HEK293T (cell line): ENCODE measurements at regions not wholly inside any gene's neighbourhood (a gene's known extent, or its start where the extent isn't known, plus 50 kb on each side); places are given as distances from the start of the nearest gene placed in this dataset.

Source experiments
- CTCF ChIA-PET: fragments of 350-600 bp; formaldehyde crosslinking; extraction: SDS; loops from one replicate; lab custom pipeline; 2021; ENCODE audit warnings: antibody characterized with exemption, inconsistent platforms; lab: Yijun Ruan, JAX
- POLR2A ChIA-PET: fragments of 350-600 bp; formaldehyde crosslinking; extraction: SDS; loops from one replicate; lab custom pipeline; 2020; ENCODE audit warnings: antibody characterized with exemption, inconsistent platforms; lab: Yijun Ruan, JAX
- DNase-seq: peaks from one replicate; pipeline ENCODE4 v3.0.0; 2012; ENCODE audit warnings: mixed read lengths; ENCODE audit errors: extremely low spot score
- ARNT ChIP-seq: fragments of 450-650 bp; IDR thresholded peaks from 2 replicates; pipeline ENCODE4 v1.6.1; 2017; ENCODE audit warnings: mild to moderate bottlenecking
- BHLHE40 ChIP-seq: fragments of 450-650 bp; IDR thresholded peaks from 2 replicates; pipeline ENCODE4 v1.6.1; 2016; ENCODE audit warnings: mild to moderate bottlenecking, moderate library complexity, borderline replicate concordance
- CTBP1 ChIP-seq: fragments of 450-650 bp; IDR thresholded peaks from 2 replicates; pipeline ENCODE4 v1.6.1; 2016; ENCODE audit warnings: borderline replicate concordance
- ELF4 ChIP-seq: fragments of 450-650 bp; IDR thresholded peaks from 2 replicates; pipeline ENCODE4 v1.6.1; 2017; ENCODE audit warnings: antibody characterized with exemption
- FOXA1 ChIP-seq: fragments of 450-650 bp; IDR thresholded peaks from 2 replicates; pipeline ENCODE4 v1.6.1; 2016; ENCODE audit warnings: mild to moderate bottlenecking
- FOXK2 ChIP-seq: fragments of 450-650 bp; IDR thresholded peaks from 2 replicates; pipeline ENCODE4 v1.6.1; 2016; ENCODE audit warnings: mild to moderate bottlenecking
- FOXM1 ChIP-seq: fragments of 450-650 bp; IDR thresholded peaks from 2 replicates; pipeline ENCODE4 v1.6.1; 2017; ENCODE audit warnings: mild to moderate bottlenecking, borderline replicate concordance
- HDGF ChIP-seq: fragments of 450-650 bp; IDR thresholded peaks from 2 replicates; pipeline ENCODE4 v1.6.1; 2017; ENCODE audit warnings: antibody characterized with exemption, borderline replicate concordance
- L3MBTL2 ChIP-seq: fragments of 450-650 bp; conservative IDR thresholded peaks from 2 replicates; pipeline ENCODE4 v1.6.1; 2016; ENCODE audit warnings: mild to moderate bottlenecking
- LEF1 ChIP-seq: fragments of 450-650 bp; IDR thresholded peaks from 2 replicates; pipeline ENCODE4 v1.6.1; 2017; ENCODE audit warnings: mild to moderate bottlenecking, borderline replicate concordance
- NFRKB ChIP-seq: fragments of 450-650 bp; IDR thresholded peaks from 2 replicates; pipeline ENCODE4 v1.6.1; 2016; ENCODE audit warnings: mild to moderate bottlenecking, moderate library complexity
- PKNOX1 ChIP-seq: fragments of 450-650 bp; IDR thresholded peaks from 2 replicates; pipeline ENCODE4 v1.6.1; 2016
- SP1 ChIP-seq: fragments of 450-650 bp; IDR thresholded peaks from 2 replicates; pipeline ENCODE4 v1.6.1; 2017
- SUZ12 ChIP-seq: fragments of 450-650 bp; IDR thresholded peaks from 2 replicates; pipeline ENCODE4 v1.6.1; 2016; ENCODE audit warnings: mild to moderate bottlenecking
- TARDBP ChIP-seq: fragments of 450-650 bp; IDR thresholded peaks from 2 replicates; pipeline ENCODE4 v1.6.1; 2016
- ZNF384 ChIP-seq: fragments of 450-650 bp; IDR thresholded peaks from 2 replicates; pipeline ENCODE4 v1.6.1; 2016

GRCh38 chr5:30667293-30667692 is 526.2 kb upstream of the CDH6 start:
- no peak for TF ChIP-seq BHLHE40
- TF ChIP-seq FOXK2, result no peak
- TF ChIP-seq NFRKB, result no peak
- no peak for TF ChIP-seq ZNF384
- TF ChIP-seq ELF4, result no peak
- no peak for TF ChIP-seq HDGF
- TF ChIP-seq SP1, result no peak
- DNase-seq, result no peak
- ChIA-PET CTCF (no interaction called here), POLR2A (no interaction called here)

- ChIA-PET CTCF (interaction anchor here (0.6 kb wide), 1 partner anchor 321 kb away, joined by 3 read pairs; no protein-coding TSS in a partner anchor), POLR2A (no interaction called here)
Observed at GRCh38 chr5:30663536-30663935, 530.0 kb upstream of the CDH6 start.

GRCh38 chr5:30662373-30662772 is 531.1 kb upstream of the CDH6 start:
- TF ChIP-seq HDGF (no peak), ELF4 (no peak), L3MBTL2 (no peak), CTBP1 (no peak), SUZ12 (no peak), BHLHE40 (no peak), FOXA1 (no peak), SP1 (no peak), FOXM1 (no peak), PKNOX1 (no peak), TARDBP (no peak), ARNT (no peak), ZNF384 (no peak), LEF1 (no peak)
- DNase-seq, result no peak
- ChIA-PET POLR2A (no interaction called here), CTCF (no interaction called here)

More at GRCh38 chr5:30663536-30663935, 530.0 kb upstream of the CDH6 start:
- DNase-seq, result no peak
- TF ChIP-seq L3MBTL2 (no peak), SUZ12 (no peak), TARDBP (no peak), ARNT (no peak), FOXM1 (no peak), ZNF384 (no peak), ELF4 (no peak), LEF1 (no peak), HDGF (no peak)

GRCh38 chr5:30661730-30662129 is 531.8 kb upstream of the CDH6 start:
- DNase-seq, result no peak
- POLR2A ChIA-PET, result no interaction called here

GRCh38 chr5:30659417-30659816 is 534.1 kb upstream of the CDH6 start:
- TF ChIP-seq BHLHE40 (no peak), FOXA1 (no peak), L3MBTL2 (no peak), LEF1 (no peak), CTBP1 (no peak), NFRKB (no peak), ARNT (no peak), TARDBP (no peak), FOXM1 (no peak), SUZ12 (no peak)
- DNase-seq, result no peak
- POLR2A ChIA-PET, result no interaction called here
- CTCF ChIA-PET, result no interaction called here

More at GRCh38 chr5:30661730-30662129, 531.8 kb upstream of the CDH6 start:
- CTCF ChIA-PET, result no interaction called here
- TF ChIP-seq ELF4 (no peak), FOXA1 (no peak), SP1 (no peak), BHLHE40 (no peak), LEF1 (no peak), ARNT (no peak), ZNF384 (no peak), SUZ12 (no peak), FOXK2 (no peak), HDGF (no peak)

GRCh38 chr5:30650311-30650710 is 543.2 kb upstream of the CDH6 start:
- no peak for TF ChIP-seq HDGF
- TF ChIP-seq FOXK2, result no peak
- TF ChIP-seq LEF1, result no peak
- no peak for TF ChIP-seq FOXA1
- no peak for TF ChIP-seq TARDBP
- TF ChIP-seq NFRKB, result no peak
- no peak for TF ChIP-seq PKNOX1
- TF ChIP-seq BHLHE40, result no peak
- no peak for TF ChIP-seq SUZ12
- TF ChIP-seq L3MBTL2, result no peak
- no peak for TF ChIP-seq FOXM1
- ChIA-PET POLR2A (no interaction called here), CTCF (interaction anchor here (0.6 kb wide), 1 partner anchor 620 kb away, joined by 3 read pairs; no protein-coding TSS in a partner anchor)
- no peak for DNase-seq

GRCh38 chr5:30638899-30639298 is 554.6 kb upstream of the CDH6 start:
- ChIA-PET CTCF (no interaction called here), POLR2A (no interaction called here)
- TF ChIP-seq L3MBTL2, result no peak
- no peak for DNase-seq

GRCh38 chr5:30627945-30628344 is 565.5 kb upstream of the CDH6 start:
- TF ChIP-seq SP1, result no peak
- ChIA-PET CTCF (no interaction called here), POLR2A (no interaction called here)
- DNase-seq, result no peak
